GM10266 (cell line): ENCODE measurements at regions not wholly inside any gene's neighbourhood (a gene's known extent, or its start where the extent isn't known, plus 50 kb on each side); places are given as distances from the start of the nearest gene placed in this dataset.

Experiments used
- DNase-seq: peaks from one replicate; pipeline ENCODE4 v3.0.0; 2012; ENCODE audit errors: extremely low spot score
- TF ChIP-seq, protein P1 (sequence below): IDR thresholded peaks from 2 replicates; pipeline ENCODE4 v1.5.1; 2012; ENCODE audit warnings: mild to moderate bottlenecking, low read depth; ENCODE audit not compliant: control insufficient read depth, insufficient read depth; ENCODE audit errors: missing control alignments

DNA sequence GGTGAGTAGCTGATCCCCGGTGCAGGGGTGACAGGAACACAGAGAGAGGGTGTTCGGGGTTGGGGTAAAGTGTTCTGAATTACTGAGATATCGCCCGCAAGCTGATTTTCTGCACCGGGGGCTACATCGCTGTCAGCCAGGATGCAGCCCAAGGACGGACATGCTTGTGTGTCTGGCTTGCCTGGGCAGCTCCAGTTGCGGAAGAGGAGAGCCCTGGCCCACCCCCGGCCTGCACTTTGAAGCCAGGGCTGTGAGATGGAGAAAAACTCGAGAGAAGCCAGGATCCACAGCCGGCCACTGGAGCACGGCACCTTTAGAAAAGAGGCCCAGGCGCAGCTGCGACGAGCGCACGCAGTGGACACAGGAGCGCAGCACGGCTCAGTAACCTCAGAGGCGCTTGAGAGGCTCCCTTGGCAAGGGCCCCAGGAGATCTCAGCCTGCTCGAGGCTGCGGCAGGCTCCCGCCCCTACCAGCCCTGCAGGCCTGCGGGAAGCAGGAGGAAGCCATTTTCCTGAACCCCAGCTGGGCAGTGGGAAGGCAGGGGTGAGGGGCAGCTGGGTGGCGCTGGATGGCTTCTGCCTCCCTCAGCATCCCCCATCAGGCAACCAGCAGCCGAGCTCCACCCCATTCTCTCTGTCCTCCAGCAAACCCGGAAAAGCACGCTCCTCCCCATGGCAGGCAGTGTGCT, 59.2 kb downstream of the C9orf50 start:
- TF ChIP-seq, protein P1, sequence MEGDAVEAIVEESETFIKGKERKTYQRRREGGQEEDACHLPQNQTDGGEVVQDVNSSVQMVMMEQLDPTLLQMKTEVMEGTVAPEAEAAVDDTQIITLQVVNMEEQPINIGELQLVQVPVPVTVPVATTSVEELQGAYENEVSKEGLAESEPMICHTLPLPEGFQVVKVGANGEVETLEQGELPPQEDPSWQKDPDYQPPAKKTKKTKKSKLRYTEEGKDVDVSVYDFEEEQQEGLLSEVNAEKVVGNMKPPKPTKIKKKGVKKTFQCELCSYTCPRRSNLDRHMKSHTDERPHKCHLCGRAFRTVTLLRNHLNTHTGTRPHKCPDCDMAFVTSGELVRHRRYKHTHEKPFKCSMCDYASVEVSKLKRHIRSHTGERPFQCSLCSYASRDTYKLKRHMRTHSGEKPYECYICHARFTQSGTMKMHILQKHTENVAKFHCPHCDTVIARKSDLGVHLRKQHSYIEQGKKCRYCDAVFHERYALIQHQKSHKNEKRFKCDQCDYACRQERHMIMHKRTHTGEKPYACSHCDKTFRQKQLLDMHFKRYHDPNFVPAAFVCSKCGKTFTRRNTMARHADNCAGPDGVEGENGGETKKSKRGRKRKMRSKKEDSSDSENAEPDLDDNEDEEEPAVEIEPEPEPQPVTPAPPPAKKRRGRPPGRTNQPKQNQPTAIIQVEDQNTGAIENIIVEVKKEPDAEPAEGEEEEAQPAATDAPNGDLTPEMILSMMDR: no peak
- DNase-seq: no peak

DNA sequence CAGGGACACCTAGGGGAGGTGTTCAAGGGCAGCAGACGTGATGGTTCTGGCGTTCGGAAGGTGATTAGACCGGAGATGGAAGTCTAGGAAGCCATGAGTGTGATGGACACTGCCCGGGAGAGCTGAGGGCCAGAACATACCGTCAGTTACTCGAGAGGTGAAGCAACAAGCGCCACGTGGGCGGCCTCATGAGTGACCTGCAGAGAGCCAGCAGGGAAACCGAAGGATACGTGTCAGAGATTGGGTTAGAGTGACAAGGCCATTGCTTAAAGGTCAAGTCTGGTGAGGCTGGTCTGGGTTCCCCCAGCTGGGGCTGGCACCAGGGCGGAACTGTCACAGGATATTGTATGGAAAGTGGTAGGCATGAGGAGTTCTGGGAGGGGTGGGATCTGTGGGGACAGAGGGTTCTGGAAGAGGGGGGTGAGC, 60.0 kb downstream of the C9orf50 start:
- no peak for DNase-seq

DNA sequence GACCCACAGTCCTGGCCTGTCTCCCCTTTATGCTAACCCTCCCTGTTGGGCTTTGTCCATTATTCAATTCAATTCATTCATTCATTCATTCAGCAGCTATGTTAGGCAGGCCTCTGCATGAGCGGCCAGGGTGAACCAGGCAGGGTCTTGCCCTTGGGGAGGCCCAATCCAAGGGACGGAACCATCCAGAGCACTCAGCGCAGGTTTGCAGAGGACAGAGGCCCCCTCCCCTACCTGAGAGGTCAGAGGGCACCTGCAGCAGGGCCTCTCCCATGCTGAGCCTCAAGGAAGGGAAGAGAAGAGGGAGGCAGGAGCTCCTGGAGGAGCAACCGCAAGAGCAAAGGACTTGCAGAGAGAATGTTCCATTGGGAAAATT, 61.4 kb downstream of the C9orf50 start:
- DNase-seq: no peak

More for the DNA sequence above, 60.0 kb downstream of the C9orf50 start:
- TF ChIP-seq, protein P1: no peak

DNA sequence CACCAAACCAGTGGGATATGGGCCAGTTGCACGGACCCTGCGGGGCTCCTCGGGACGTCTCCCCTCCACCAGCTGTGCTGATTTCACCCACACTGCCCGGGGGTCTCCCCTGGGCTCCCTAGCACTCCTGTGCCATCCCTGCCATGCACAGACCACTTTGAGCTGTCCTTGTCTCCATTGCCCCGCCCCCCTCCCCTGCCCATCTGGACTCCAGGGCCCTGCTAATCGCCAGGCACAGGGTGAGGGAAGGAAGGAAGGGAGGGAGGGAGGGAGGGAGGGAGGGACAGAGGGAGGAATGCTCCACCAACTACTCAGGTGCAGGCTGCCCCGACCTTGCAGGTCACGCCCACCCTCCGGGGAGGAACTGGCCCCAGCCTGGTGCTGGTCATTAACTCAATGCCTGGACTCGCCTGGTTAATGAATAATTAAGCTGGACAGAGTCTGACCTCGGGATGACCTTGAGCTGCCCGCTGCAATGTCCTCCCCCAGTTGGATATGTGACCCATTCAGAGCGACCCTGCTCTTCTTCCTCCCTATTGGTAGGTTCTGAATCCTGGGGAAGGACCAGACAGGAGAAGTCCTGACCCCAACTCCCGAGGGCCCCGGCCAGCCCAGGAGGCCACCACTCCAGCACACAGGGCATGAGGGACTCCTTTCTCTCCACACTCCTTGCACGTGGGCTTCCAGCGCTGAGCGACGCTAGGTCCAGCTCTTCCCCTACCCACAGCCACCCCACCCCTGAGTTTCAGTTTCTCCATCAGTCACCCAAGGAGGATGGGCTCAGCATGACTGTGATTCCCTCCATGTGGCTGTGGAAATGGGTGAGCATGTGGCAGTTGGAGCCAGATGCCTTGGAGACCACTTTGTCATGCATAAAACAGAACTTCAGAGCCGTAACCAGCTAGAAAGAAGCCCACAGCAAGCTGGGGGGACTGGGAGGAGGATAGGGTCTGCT, 62.1 kb downstream of the C9orf50 start:
- TF ChIP-seq, protein P1: no peak
- no peak for DNase-seq

More for the DNA sequence above, 61.4 kb downstream of the C9orf50 start:
- TF ChIP-seq, protein P1: no peak

DNA sequence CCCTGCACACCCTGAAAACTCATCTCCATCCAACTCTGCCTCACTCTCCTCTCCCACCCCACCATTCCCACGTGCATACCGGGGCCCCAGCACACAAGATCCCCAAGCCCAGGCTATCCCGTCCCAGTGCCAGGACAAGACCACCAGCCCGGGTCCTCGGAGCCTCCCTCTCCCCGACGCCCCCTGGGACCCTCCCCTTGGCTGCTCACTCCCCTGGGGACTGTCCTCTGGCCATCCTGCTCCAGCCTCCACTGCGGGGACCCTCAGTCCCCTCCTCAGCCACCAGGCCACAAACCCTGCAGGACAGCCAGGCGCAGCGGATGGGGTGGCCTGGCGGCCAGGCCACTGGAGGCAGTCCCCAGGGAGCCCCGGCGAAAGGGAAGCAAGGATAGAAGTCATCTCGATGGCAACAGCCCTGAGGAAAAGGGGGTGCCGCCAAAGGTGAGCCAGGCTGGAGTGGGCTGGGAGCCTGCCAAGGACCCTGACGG, 62.8 kb downstream of the C9orf50 start:
- DNase-seq: no peak
- TF ChIP-seq, protein P1: no peak

DNA sequence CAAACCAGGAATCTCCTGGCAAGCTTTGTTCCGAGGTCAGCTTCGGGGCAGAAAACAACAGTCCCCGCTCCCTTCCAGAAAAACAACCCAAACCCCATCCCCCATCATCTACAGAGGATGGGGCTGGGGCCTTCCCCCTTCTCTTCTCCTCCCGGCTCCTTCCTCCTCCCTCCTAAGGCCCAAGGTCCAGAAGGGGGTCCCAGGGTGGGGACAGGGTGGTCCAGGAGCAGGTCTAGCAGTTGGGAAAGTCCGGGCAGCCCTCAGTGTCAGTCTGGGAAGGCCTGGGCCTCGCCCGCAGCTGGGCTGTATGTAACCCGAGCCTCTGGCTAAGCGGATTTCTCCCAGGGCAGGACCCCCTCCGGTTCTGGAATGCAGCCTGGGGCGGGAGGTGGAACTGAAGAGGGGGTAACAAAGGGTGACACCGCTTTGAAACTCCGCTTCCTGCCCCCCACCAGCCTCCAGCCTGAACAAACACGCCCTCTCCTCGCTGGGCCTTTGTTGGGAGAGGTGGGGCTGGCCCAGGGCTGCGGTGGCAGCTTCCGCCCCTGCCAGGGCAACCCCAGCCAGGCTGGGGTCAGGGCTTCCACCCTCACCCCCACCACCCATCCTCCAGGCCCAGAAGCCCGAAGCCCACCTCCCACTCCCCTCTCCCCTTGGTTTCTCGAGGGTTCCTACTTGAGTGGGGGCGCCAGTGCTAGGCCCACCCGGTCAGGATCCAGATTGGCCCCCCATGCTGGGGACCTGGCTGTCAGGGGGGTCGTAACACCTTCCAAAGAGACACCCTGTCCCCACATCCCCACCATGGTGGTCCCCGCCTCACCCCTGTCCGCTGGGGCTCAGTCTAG, 63.5 kb downstream of the C9orf50 start:
- TF ChIP-seq, protein P1: no peak
- DNase-seq: no peak
